CD4-positive, alpha-beta T cell (primary cell): ENCODE measurements at regions not wholly inside any gene's neighbourhood (a gene's known extent, or its start where the extent isn't known, plus 50 kb on each side); places are given as distances from the start of the nearest gene placed in this dataset.

Experiments
- ATAC-seq: fragments of 200-7000 bp; cut with Tn5 transposase; one replicate; pipeline ENCODE4 v1.10.0; 2022; ENCODE audit warnings: mild to moderate bottlenecking; ENCODE audit not compliant: poor library complexity
- CTCF ChIA-PET: fragments of 350-600 bp; sonication (Branson Sonifier 250); formaldehyde crosslinking; loops from one replicate; lab custom pipeline; 2021; ENCODE audit warnings: antibody characterized with exemption, inconsistent platforms; lab: Charles Lee
- POLR2A ChIA-PET: fragments of 350-600 bp; sonication (Branson Sonifier 250); formaldehyde crosslinking; loops from one replicate; lab custom pipeline; 2021; ENCODE audit warnings: antibody characterized with exemption, inconsistent platforms; lab: Charles Lee
- DNase-seq, 14 experiments: peaks; one replicate each; pipeline ENCODE4 v3.0.0-alpha.2; 2013 to 2020; ENCODE audit warnings: mixed read lengths in 2 of 14
- H3K27ac ChIP-seq, 2 donors: one replicate each; pipeline versions ENCODE4 v1.5.1 to v1.7.0; 2013; ENCODE audit warnings: low read length in 2 of 2, low read depth in 1 of 2, mild to moderate bottlenecking in 1 of 2
- H3K27me3 ChIP-seq, 2 experiments: 1 replicate in 1 of 2; 2 replicates in 1 of 2; pipeline versions ENCODE4 v1.6.1 to v1.7.0; 2013; ENCODE audit warnings: low read length in 2 of 2, control low read depth in 1 of 2, mild to moderate bottlenecking in 1 of 2, moderate library complexity in 1 of 2; ENCODE audit not compliant: insufficient read depth in 2 of 2, control insufficient read depth in 1 of 2
- H3K36me3 ChIP-seq: one replicate; pipeline ENCODE4 v1.6.1; 2013; ENCODE audit warnings: low read length, control low read depth; ENCODE audit not compliant: insufficient read depth
- H3K4me1 ChIP-seq: one replicate; pipeline ENCODE4 v1.6.1; 2013; ENCODE audit warnings: low read length, control low read depth; ENCODE audit not compliant: insufficient read depth
- H3K4me3 ChIP-seq: one replicate; pipeline ENCODE4 v1.5.1; 2013; ENCODE audit warnings: mild to moderate bottlenecking, low read length, moderate library complexity
- H3K9me3 ChIP-seq, 2 experiments: 1 replicate in 1 of 2; 2 replicates in 1 of 2; pipeline versions ENCODE4 v1.6.1 to v1.7.0; 2013; ENCODE audit warnings: low read length in 2 of 2, mild to moderate bottlenecking in 2 of 2, control low read depth in 1 of 2, moderate library complexity in 1 of 2; ENCODE audit not compliant: control insufficient read depth in 1 of 2, insufficient read depth in 1 of 2
- H3K27ac Mint-ChIP-seq: one replicate; pipeline ENCODE4 v1.8.0; 2020; ENCODE audit warnings: mixed read lengths
- H3K27me3 Mint-ChIP-seq: one replicate; pipeline ENCODE4 v1.8.0; 2021; ENCODE audit warnings: mixed read lengths
- H3K36me3 Mint-ChIP-seq: one replicate; pipeline ENCODE4 v1.8.0; 2021; ENCODE audit warnings: low read depth, mixed read lengths
- H3K4me1 Mint-ChIP-seq: one replicate; pipeline ENCODE4 v1.8.0; 2021; ENCODE audit warnings: low read depth, mixed read lengths
- H3K4me3 Mint-ChIP-seq: one replicate; pipeline ENCODE4 v1.8.0; 2020; ENCODE audit warnings: mild to moderate bottlenecking, mixed read lengths
- H3K9me3 Mint-ChIP-seq: one replicate; pipeline ENCODE4 v1.8.0; 2020; ENCODE audit warnings: mixed read lengths
- intact Hi-C, 2 experiments: fragments of 100-400 bp; cut with DNase I in 1 of 2; cut with micrococcal nuclease in 1 of 2; formaldehyde crosslinking; loops; one replicate each; pipeline versions ENCODE4 v1.15.1 to v1.9.0; 2023 to 2025; cut with DNase I, micrococcal nuclease
- TF ChIP-seq, protein P1 (sequence below): fragments of 200-600 bp; IDR thresholded peaks from one replicate; pipeline ENCODE4 v1.8.0; 2022; ENCODE audit warnings: antibody characterized with exemption, mild to moderate bottlenecking

GRCh38 chr12:11540615-11541310, 108.7 kb upstream of the ETV6 start:
- ATAC-seq, result no peak
- TF ChIP-seq, protein P1, sequence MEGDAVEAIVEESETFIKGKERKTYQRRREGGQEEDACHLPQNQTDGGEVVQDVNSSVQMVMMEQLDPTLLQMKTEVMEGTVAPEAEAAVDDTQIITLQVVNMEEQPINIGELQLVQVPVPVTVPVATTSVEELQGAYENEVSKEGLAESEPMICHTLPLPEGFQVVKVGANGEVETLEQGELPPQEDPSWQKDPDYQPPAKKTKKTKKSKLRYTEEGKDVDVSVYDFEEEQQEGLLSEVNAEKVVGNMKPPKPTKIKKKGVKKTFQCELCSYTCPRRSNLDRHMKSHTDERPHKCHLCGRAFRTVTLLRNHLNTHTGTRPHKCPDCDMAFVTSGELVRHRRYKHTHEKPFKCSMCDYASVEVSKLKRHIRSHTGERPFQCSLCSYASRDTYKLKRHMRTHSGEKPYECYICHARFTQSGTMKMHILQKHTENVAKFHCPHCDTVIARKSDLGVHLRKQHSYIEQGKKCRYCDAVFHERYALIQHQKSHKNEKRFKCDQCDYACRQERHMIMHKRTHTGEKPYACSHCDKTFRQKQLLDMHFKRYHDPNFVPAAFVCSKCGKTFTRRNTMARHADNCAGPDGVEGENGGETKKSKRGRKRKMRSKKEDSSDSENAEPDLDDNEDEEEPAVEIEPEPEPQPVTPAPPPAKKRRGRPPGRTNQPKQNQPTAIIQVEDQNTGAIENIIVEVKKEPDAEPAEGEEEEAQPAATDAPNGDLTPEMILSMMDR, result no peak
- ChIA-PET POLR2A (no interaction called here), CTCF (no interaction called here)
- Histone ChIP-seq H3K9me3 (no peaks in the 10 kb centered on the region), H3K36me3 (no peaks in the 10 kb centered on the region), H3K27me3 (no peaks in the 10 kb centered on the region), H3K4me3 (no peak overlapping the region), H3K4me1 (peaks cover 38% of the 10 kb centered on the region), H3K27ac (no peak overlapping the region)
- Mint-ChIP-seq H3K36me3 (no peaks in the 10 kb centered on the region), H3K9me3 (no peaks in the 10 kb centered on the region), H3K27me3 (no peaks in the 10 kb centered on the region), H3K4me1 (peaks cover 50% of the 10 kb centered on the region), H3K27ac (peak overlapping the region; percentile 12), H3K4me3 (no peak overlapping the region)
- intact Hi-C loops, result loop anchor here in 1 of 2 experiments (10.0 kb wide), 1 partner anchor 376 kb away; no protein-coding TSS in a partner anchor
- peak in 1 of 14 experiments; percentile 27 for DNase-seq

DNA sequence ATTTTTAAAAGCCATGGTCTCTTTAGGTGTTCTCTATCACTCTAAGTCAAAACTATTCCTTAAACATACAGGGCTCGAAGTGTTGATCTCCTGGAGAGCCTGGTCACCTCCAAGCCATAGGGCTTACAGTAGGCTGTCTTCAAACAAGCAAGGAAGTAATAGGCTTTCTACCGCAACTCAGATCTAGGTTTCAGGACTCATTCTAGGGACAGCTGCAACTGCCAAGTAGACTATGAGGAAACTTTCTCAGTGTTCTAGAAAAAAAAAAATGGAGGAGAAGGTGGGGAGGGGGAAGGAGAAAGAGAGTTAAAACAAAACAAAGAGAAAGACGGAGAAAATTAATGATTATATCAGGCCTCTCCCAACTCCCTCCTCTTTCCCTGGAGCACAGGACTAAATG, 106.9 kb upstream of the ETV6 start:
- H3K9me3 Mint-ChIP-seq, result no peaks in the 10 kb centered on the region
- ATAC-seq (no peak), DNase-seq (no peak)
- Histone ChIP-seq H3K4me3 (no peak overlapping the region), H3K4me1 (peaks cover 57% of the 10 kb centered on the region), H3K36me3 (no peaks in the 10 kb centered on the region), H3K27me3 (no peaks in the 10 kb centered on the region), H3K27ac (no peak overlapping the region), H3K9me3 (no peaks in the 10 kb centered on the region)
- ChIA-PET CTCF (no interaction called here), POLR2A (interaction anchor here (0.8 kb wide), 1 partner anchor 372 kb away, joined by 3 read pairs; the partner anchor contains the start of gene SMIM10L1)
- peaks cover 64% of the 10 kb centered on the region for H3K4me1 Mint-ChIP-seq
- no peaks in the 10 kb centered on the region for H3K36me3 Mint-ChIP-seq
- H3K27ac Mint-ChIP-seq, result peak overlapping the region; percentile 93
- intact Hi-C loops, result loop anchor here in 1 of 2 experiments (2.0 to 10.0 kb wide), 2 partner anchors 38 to 378 kb away; no protein-coding TSS in a partner anchor
- H3K27me3 Mint-ChIP-seq, result no peaks in the 10 kb centered on the region
- TF ChIP-seq, protein P1, result no peak
- peak overlapping the region; percentile 49 for H3K4me3 Mint-ChIP-seq

DNA sequence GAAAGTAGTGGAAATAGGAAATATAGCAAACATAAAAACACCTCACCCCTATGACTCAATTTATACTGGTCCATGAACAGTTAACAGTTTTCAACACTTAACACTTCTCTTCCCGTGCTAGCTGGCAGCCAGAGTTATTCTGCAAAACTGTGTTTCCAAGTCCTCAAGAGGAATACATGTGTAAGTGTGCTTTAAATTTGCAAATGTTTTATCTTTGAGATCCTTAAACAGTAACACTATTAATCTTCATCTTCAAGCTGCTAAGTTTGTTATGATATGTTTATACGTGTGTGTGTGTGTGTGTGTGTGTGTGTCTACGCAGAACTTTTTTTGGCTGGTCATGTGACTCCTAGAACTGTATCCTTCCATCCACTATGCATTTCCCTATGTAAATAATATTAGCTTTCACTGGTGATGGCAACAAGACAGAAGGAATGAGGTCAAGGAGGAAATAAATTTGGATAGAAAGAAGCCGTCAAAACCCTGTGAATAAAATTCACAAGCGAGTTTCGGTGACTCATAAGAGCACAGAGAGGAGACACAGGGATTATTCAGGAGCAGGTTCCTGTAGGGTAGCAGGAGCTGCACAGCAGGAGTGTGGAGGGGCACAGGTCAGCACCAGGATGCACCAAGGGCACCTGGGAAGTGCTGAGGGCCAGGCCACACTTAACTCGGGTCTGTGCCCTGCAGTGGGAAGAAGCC, 105.9 kb upstream of the ETV6 start:
- TF ChIP-seq, protein P1, result no peak
- Histone ChIP-seq H3K4me1 (peaks cover 66% of the 10 kb centered on the region), H3K4me3 (no peak overlapping the region), H3K27me3 (no peaks in the 10 kb centered on the region), H3K9me3 (no peaks in the 10 kb centered on the region), H3K27ac (peak overlapping the region in 1 of 2 donors; percentile 83), H3K36me3 (no peaks in the 10 kb centered on the region)
- Mint-ChIP-seq H3K36me3 (no peaks in the 10 kb centered on the region), H3K4me1 (peaks cover 75% of the 10 kb centered on the region), H3K4me3 (no peak overlapping the region), H3K9me3 (no peaks in the 10 kb centered on the region), H3K27me3 (no peaks in the 10 kb centered on the region), H3K27ac (peak overlapping the region; percentile 93)
- ChIA-PET CTCF (no interaction called here), POLR2A (interaction anchor here (0.6 to 0.7 kb wide), 2 partner anchors 11 to 12 kb away, joined by 3 read pairs; no protein-coding TSS in a partner anchor)
- intact Hi-C loops, result loop anchor here in 1 of 2 experiments (2.0 to 10.0 kb wide), 2 partner anchors 39 to 379 kb away; no protein-coding TSS in a partner anchor
- no peak for DNase-seq
- no peak for ATAC-seq
